AG08396 (cell line): ENCODE measurements at regions not wholly inside any gene's neighbourhood (a gene's known extent, or its start where the extent isn't known, plus 50 kb on each side); places are given as distances from the start of the nearest gene placed in this dataset.
"Not testable (repeated sequence)": the region's sequence is repeated elsewhere in the genome, so short reads cannot be mapped to it uniquely, and the experiment has no call there.

ENCODE experiments used
- DNase-seq: peaks from one replicate; pipeline ENCODE4 v3.0.0; 2012; ENCODE audit warnings: low spot score, mixed read lengths

DNA sequence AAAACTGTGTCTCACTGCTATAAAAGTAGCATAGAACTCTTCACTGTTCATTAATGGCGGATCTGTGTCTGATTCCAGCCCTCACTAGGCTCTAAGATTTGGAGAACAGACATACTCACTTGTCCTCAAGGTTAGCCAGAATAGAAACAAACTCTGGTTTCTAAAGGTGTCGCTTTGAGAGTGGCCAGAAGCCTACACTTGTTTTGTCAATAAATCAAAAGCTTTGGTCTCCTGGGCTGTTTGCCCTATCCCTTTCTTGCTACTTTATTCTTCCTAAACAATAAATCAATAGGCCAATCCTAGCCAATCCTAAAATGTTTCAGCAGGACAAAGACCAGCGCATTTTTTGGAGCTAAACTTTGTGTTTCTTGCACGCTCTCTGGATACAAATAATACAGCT, 1064.6 kb upstream of the CHAC2 start:
- no peak for DNase-seq

DNA sequence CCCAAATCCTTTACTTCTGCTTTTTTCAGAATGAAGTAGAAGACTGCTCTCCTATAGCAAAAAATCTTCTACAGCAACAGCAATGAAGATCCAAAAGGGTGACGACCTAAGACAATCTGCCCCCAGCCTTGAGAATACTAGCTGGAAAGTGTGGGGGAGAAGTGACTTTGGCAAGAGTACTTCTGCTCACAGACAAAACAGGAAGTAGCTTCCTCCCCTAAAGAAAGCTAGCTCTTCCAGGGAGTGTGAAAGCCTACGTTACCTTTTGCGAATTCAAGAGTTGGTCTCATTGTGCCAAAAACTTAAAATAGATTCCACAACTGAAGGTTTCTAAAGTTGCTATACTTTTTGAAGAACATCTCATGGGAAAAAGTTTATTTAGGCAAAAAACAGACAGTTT, 1069.2 kb upstream of the CHAC2 start:
- DNase-seq = no peak

DNA sequence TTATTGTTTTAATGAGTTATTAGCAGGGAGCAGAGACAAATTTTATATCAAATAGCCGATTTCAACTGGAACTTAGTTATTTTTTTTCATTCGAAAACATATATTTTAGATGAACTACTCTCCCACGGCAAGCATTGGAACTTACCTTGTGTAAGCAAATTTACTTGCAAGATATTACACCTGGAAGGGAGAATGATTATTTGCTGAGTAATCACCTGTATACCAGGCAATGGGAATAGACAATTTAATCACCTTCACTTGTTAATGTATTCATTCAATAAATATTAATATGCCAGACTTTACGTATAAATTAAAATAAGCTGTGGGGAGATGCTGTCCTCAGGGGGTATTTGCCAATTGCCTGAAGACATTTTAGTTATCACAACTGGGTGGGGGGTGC, 1069.9 kb upstream of the CHAC2 start:
- no peak for DNase-seq

DNA sequence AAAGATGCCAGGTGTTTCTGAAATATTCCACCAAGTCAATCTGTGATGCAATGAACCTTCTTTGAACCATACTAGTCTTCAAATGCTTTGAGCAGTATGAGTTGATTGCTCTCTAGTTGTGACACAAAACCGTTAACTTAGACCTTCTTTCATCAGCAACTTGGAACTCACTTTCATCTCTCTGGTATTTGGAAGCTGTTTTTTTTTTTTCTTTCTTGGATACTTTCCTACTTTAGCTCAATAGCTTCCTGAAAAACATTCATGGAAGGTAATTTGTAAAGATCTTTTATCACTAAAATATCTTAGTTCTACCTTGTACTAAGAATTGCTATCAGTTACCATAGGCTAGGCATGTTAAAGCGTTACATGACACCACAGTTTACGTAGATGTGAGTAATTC, 1071.9 kb upstream of the CHAC2 start:
- DNase-seq = no peak

DNA sequence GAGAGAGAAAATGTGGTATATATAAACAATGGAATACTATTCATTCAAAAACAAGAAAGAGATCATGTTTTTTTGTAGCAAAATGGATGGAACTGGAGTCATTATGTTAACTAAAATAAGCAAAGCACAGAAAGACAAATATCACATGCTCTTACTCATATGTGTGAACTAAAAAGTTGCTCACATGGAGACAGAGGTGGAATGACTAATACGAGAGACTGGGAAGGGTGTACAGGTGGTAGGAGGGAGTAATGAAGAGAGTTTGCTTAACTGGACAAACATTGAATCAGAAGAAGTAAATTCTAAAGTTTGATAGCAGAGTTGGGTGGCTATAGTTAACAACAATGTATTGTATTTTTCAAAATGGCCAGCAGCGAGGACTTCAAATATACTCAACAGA, 1080.7 kb upstream of the CHAC2 start:
- DNase-seq = no peak

DNA sequence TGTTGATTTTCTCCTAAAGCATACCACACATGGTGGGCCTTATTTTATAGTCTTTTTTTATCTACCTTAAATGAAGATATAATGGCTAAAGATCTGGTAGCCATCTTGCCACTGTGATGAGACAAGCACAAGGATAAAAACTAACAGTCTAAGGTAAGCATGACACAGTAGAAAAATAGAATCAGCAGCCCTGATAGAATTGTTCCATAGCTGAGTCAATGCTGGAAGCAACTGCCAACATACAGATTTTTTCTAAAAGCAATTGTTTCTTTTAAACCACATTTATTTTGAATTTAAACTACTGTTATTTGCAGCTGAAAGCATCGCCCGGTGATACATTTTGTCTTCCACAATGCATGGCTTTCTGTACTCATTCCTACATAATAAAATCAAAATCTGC, 1091.5 kb upstream of the CHAC2 start:
- no peak for DNase-seq

DNA sequence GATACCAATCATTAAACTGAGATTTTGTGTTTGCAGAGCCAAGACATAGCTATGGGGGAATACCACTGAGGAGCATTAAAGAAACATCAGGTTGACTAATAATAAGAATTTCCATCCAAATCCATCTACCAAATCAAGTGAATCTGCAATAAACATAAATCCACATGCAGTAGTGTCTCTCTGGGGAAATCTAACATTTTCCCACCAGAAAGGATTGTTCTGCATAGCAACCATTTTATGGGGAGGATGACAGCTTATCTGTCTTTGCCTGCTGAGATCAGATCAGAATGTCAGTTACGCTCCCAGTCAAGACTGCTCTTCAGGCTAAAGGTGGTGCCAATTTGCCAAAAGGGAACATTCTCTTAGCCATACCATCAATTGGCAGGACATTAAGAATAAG, 1098.9 kb upstream of the CHAC2 start:
- no peak for DNase-seq

DNA sequence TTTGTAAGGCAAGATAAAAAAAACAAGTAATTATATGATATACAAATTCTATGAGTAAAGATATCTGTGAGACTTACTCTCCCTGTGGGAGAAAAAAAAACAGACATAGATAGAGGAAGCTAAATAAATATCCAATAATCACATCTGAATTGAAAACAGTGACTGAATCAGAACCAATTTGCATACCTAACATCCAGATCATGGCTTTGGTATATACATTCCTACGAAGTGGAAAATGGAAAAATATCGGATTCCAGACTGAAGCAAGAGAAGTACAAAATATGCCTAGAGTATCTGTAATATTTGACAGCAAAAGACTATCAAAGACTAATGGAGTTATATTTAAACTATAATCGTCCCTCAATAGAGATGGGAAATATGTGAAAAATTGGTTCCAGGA, 1108.1 kb upstream of the CHAC2 start:
- no peak for DNase-seq

DNA sequence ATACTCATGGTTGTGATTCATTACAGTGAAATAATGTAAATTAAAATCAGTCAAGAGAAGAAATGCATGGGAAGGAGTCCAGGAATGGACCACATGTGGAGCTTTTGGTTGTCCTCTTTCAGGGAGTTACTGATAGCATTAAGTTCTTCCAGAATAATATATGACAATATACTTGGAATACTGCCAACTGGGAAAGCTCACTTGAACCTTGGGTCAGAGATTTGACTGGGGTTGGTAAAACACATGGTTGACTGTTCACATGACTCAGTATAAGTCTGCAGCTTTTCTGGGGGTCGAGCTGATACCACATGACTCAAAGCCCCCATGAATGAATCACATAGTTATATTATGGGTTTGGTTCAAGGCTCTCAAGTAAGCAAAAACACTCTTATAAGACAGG, 1109.0 kb upstream of the CHAC2 start:
- DNase-seq = no peak

DNA sequence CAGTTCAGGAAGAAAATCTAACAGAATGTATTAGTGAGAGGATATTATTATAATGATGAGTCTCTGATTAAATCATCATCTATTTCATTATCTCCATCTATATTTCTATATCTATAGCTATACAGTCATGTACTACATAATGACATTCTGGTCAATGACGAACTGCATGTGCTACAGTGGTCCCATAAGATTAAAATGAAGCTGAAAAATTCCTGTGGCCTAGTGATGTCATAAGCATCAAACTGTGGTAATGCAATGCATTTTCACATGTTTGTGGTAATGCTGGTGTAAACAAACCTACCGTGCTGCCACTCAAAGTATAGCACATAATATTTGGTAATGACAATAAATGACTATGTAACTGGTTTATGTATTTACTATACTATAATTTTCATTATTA, 1127.9 kb upstream of the CHAC2 start:
- DNase-seq = no peak

DNA sequence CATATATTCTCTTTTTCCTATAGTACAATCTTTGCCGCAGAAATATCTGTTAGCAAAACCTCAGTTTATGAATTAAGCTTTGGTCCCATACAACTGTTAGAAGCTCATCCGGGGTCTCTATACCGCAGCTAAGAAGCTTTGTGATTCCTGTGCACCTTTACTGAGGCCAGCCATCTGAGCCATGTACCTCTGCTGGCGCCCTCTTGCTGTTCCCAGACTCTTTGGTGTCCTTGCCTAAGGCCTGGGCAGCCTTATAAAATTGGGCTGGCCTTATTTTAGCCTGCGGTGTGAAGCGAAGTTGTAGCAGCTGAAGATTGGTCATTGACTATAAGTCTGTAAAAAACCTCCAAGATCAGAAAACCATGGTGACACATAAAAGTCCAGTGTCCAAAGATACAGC, 1135.1 kb upstream of the CHAC2 start:
- no peak for DNase-seq

DNA sequence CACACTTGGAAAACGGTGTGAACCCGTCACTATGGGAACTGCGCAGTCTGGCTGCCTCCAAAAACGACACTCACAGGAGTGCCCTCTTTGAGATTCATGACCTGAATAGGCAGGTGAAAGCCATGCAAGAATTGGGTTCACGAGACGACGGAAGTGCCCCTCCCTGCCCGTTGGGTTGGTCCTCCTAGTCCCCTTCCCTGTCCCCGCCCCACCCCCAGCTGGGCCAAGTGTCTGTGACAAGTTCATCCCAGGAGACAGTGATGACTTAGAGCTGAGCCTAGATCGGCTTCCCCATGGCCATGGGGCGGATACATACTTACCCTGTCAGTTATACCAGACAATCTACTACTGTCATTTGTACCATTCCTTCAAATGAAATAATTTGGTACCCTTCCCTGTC, 1137.7 kb upstream of the CHAC2 start:
- DNase-seq = no peak

DNA sequence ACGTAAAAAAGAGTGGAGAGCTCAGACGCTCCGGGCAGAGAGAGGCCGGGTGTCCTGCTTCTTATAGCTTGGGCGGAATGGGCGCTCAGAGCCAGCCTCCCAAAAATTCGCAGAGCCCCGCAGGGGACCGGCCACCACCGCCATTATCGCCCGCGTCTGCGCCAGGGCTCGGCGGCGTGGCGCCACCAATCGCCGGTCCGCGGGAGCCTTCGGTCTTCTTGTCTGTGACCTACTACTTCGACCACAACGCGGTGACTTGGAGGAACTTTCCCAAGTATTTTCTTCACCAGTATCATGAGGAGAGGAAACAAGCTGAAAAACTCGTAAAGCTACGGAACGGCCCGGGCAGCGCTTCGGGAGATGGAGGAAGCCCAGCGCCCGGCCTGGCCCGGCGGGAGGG, 1138.1 kb upstream of the CHAC2 start:
- no peak for DNase-seq

DNA sequence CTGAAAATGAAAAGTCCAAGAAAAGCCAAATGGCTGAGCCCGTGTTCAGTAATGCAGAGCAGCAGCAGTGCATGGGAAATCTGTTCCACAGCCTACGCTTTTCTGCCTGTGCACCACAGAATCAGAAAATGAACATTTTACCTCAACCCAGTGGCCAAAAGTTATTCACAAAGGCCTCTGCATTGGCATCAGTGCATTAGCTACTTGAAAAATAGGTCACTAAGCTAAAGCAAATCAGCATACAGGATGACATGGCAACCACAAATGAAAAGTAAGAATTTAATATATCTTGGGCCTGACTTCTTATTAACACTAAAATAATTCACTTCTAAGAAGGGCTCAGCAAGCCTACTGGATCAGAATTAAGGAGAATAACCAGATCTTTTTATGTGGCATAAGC, 1145.3 kb upstream of the CHAC2 start:
- no peak for DNase-seq

DNA sequence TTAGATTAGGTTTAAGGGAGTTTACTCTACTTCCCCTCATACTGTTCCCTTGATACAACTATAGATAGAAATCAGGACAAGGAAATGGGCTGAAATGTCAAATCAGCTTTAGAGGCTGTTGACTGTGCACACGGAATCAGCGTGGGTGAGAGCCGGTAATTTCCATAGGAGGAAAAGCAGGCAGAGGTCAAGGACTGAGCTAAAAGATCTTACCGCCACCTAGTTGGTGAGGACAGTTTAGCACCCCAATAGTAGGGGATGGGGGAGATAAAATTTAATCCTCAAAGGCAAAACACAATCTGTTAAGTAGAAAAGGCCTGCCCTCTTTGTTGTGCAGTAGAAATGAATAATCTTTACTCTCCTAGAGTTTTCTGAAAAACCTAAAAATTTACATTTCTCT, 1154.5 kb upstream of the CHAC2 start:
- DNase-seq = no peak

DNA sequence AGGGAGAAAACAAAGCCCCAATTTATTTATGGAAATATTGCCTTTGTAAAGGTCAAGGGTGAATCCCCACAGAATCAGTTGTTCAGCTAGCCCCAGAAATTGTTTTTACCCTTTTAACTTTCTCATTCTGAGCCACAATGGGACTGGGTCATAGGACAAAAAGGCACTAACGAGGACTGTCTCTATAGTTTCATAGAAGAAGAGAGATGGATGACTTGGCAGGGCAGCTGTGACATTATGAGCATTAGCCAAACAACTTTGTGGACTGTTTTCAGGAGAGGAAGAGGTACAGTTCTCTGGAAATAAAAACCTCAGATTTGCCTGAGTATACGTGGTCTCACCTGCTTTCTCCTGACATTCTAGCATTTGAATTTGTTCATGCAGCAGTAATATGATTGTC, 1155.8 kb upstream of the CHAC2 start:
- DNase-seq = no peak

DNA sequence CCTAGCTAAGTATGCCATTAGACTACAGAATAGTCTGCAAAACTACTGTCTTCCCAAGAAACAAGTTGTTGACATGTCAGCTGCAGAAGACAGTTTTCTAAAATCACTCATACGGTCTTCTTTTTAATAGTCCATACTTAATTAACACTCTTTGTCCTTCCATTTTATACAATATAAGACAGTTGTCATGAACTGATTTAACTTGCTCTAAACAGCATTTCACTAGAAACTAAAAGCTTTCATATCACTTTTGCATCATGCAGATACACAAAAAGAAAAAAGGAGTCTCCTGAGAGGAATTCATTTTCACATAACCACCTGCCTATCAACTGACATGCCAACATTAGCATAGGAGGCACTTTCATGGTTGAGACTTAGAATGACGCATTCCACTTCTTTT, 1159.6 kb upstream of the CHAC2 start:
- DNase-seq = no peak

DNA sequence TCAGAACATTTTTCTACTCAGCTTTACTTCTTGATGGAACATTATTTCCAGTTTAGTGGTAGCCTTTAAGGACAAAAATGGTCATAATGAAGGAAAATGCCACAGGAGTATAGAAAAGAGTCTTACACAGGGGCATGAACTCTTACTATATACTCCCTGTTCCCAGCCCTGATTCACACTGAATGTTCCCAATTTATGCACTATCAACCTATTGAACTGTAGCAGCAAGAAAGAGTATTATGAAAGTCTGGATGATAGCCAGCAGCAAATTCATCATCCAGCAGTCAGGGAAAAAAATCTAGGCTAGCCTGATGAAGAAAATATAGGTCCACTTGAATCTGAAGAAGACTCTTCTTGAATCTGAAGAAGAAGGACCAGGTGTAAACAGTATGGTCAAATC, 1170.3 kb upstream of the CHAC2 start:
- no peak for DNase-seq

DNA sequence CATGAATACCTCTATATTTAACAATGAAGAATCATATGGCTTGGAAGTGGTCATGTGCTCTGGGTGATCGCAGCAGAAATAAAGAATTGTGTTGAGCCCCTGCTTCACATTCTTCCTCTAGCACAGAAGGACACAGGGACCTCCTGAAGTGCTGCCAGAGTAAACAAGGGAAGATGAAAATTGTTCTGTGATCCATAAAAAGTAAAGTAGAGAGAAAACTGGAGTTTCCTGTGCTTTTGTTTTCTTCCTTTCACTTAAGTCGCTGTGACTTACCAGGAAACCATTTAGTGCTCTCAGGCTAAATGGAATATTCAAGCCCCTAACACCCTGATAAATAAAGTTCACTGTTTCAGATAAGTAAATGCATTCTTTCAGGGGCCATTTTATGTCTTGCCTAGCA, 1173.6 kb upstream of the CHAC2 start:
- no peak for DNase-seq

DNA sequence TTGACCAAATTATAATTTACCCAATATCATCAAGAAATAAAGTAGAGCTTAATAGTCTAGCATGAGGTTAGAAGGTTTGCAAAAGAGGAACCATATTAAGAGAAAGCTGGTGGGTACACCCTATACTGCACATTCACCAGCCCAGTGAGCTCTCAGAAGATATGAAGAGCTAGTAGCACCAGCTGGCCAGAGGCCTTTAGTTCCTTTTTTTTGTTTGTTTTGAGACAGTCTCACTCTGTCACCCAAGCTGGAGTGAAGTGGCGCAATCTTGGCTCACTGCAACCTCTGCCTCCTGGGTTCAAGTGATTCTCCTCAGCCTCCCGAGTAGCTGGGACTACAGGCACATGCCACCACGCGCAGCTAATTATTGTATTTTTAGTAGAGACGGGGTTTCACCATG, 1183.5 kb upstream of the CHAC2 start:
- not testable (repeated sequence) for DNase-seq

DNA sequence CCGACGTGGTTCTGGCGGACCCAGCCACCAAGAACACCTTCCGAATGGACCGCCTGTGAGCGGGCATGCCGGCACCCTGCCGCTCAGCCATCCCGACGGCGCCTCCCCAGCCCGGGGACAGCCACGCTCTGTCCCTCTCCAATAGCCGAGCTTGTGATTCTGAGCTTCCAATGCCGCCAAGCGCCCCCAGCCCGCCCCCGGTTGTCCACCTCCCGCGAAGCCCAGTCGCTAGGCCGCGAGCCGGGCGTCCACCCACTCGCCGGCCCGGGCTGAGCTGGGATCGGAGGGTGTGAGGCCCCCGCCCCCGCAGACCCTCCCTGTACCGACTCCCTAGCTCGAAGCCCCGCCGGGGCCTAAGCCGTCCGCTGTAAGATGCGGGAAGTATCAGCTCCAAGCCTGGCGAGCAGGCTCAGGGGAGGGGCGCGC, 1195.1 kb upstream of the CHAC2 start:
- no peak for DNase-seq

DNA sequence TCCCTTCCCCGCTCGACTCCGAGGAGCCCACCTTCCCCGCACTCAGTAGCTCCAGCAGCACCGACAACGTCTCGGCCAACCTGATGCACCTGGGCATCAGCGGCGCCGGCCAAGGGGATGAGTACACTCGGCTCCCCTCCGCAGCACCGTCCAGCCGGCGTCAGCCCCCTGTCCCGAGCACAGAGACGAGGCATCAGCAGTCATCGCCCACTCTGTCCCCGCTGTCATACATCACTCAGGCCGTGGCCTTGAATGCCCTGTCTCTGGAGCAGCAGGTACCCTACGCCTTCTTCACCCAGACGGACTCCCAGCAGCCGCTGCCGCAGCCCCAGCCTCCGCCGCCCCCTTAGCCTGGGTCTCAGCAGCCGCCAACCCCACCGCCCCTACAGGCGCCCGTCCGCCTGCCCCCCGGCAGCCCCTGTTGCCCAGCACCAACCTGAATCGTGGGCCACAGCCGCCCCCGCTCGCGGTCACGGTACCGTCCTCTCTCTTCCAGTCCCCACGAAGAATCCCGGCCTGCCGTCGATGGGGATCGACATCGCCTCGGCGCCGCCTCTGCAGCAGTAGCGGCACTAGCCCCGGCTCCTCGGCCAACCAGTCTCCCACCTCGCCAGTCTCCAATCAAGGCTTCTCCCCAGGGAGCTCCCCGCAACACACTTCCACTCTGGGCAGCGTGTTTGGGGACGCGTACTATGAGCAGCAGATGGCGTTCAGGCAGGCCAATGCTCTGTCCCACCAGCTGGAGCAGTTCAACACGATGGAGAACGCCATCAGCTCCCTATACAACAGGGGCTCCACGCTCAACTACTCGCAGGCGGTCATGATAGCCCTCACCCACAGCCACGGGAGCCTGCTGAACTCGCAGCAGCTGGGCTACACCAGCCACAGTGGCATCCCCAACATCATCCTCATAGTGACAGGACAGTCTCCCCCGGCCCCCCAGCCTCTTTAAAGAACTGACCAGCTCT, 1195.9 kb upstream of the CHAC2 start:
- DNase-seq = no peak

DNA sequence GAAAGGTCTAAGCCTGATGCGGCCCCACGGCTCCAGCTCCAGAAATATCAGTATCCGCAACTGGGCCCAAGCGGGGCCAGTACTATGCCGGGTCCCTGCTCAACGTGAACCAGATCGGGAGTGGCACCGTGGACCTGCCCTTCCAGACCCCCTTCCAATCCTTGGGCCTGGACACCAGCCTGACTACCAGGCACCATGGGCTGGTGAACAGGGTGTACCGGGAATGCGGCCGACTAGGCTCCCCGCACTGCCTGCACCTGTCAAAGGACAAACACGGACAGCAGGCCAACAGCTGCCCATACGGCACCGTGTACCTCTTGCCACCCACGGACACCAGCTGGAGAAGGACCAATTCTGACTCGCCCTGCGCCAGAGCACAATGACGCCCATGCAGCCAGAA, 1196.9 kb upstream of the CHAC2 start:
- DNase-seq = no peak

DNA sequence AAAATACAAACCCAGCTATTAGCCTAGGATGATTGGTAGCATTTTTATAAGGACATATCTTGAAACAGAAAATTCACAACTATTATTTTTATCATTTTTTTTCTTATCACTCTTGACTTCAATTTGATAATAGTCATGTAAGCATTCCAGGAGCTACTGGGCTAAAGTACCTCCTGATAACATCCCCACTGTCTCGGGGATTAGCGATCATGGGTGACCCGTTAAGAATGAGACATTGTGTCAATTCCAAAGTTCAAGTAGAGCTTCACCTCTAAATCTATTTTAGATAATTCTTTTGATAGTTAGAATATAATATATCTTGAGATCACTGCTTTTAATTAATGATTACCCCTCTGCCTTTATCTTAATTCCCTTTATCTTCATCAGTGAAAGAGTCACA, 1204.5 kb upstream of the CHAC2 start:
- no peak for DNase-seq
